ENCODE measurements at regions not wholly inside any gene's neighbourhood (a gene's known extent, or its start where the extent isn't known, plus 50 kb on each side); places are given as distances from the start of the nearest gene placed in this dataset.
A peak's percentile ranks its signal among the peaks of the same experiment; 100 is the strongest.

GRCh38 chr10:100655326-100655759 is 90.0 kb upstream of the PAX2 start:
- in situ Hi-C loops (cut with MboI; ENCODE audit: low sequenced_read_pairs) (no loop called here), dilution Hi-C loops (cut with HindIII; ENCODE audit: low sequenced_read_pairs, unreplicated experiment) (no loop called here), intact Hi-C loops (cut with micrococcal nuclease) (no loop called here)
- Histone ChIP-seq H3K56ac (ENCODE audit: extremely low read depth, insufficient read depth, low read length) (no peak overlapping the region), H4K8ac (ENCODE audit: low read depth in 2 of 2, low read length in 2 of 2) (no peak overlapping the region), H3K23ac (ENCODE audit: low read depth, low read length) (no peak overlapping the region), H3K9me1 (ENCODE audit: insufficient read depth, low read length) (no peaks in the 10 kb centered on the region), H3K14ac (replicated peaks; ENCODE audit: low read depth, low read length) (no peak overlapping the region), H2BK120ac (ENCODE audit: low read depth, low read length) (no peak overlapping the region), H3K4ac (ENCODE audit: low read depth, low read length) (no peak overlapping the region), H3K4me3 (ENCODE audit: insufficient read depth, low read depth, low read length) (no peak overlapping the region), H3K4me2 (ENCODE audit: low read depth, low read length) (no peak overlapping the region), H2AK5ac (ENCODE audit: low read depth, low read length) (no peak overlapping the region), H3K9me3 (ENCODE audit: control insufficient read depth, insufficient read depth, low read length) (peaks cover 4% of the 10 kb centered on the region; the same call in 1 of the 2 replicates), H2BK20ac (ENCODE audit: low read depth, low read length) (no peak overlapping the region), H2BK15ac (ENCODE audit: low read depth, low read length) (no peak overlapping the region), H2AK9ac (replicated peaks; ENCODE audit: low read depth, low read length, poor library complexity) (no peak overlapping the region), H3K4me1 (ENCODE audit: control insufficient read depth, insufficient read depth, low read length) (no peaks in the 10 kb centered on the region; the same call in 1 of the 2 replicates), H3K36me3 (ENCODE audit: control insufficient read depth, insufficient read depth, low read length) (no peaks in the 10 kb centered on the region), H4K91ac (ENCODE audit: insufficient read depth, low read depth, low read length) (no peak overlapping the region), H2BK5ac (ENCODE audit: low read depth, low read length, poor library complexity, severe bottlenecking) (no peak overlapping the region), H3K27me3 (ENCODE audit: control insufficient read depth, insufficient read depth, low read length) (peaks cover 74% of the 10 kb centered on the region), H4K5ac (ENCODE audit: low read depth, low read length) (no peak overlapping the region), H3K18ac (ENCODE audit: low read depth, low read length) (no peak overlapping the region), H3K9ac (ENCODE audit: low read depth, low read length) (no peak overlapping the region), H3K79me1 (ENCODE audit: low read depth in 1 of 2, low read length in 2 of 2) (no peaks in the 10 kb centered on the region), H4K20me1 (ENCODE audit: insufficient read depth, low read length) (no peaks in the 10 kb centered on the region; the same call in 1 of the 2 replicates), H3K27ac (ENCODE audit: insufficient read depth, low read length) (no peak overlapping the region), H2AFZ (replicated peaks; ENCODE audit: low read length, poor library complexity) (no peak overlapping the region)
- no TSS peak for BruUV-seq (replicated peaks)
- ChIA-PET POLR2A (ENCODE audit: unreplicated experiment) (no interaction called here), CTCF (no interaction called here)
- no peak for TF ChIP-seq MXI1 (IDR thresholded peaks at IDR 0.05; ENCODE audit: borderline replicate concordance, low read depth, low read length)
- TF ChIP-seq, protein P1, sequence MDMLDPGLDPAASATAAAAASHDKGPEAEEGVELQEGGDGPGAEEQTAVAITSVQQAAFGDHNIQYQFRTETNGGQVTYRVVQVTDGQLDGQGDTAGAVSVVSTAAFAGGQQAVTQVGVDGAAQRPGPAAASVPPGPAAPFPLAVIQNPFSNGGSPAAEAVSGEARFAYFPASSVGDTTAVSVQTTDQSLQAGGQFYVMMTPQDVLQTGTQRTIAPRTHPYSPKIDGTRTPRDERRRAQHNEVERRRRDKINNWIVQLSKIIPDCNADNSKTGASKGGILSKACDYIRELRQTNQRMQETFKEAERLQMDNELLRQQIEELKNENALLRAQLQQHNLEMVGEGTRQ (IDR thresholded peaks at IDR 0.05; ENCODE audit: low read depth, low read length) = peak; percentile 28; the same call in 1 of the 2 replicates
- ATAC-seq (ENCODE audit: low read depth) = no peak
- no peak for DNase-seq
- WGBS, 2 experiments (ENCODE audit: extremely low coverage in 2 of 2, insufficient read length in 1 of 2) = 0% methylated on average over 5 of the region's 20 CpGs; no CpG with 5 or more reads in 1 of the 2 experiments
